ENCODE measurements at regions not wholly inside any gene's neighbourhood (a gene's known extent, or its start where the extent isn't known, plus 50 kb on each side); places are given as distances from the start of the nearest gene placed in this dataset.
"Not testable (repeated sequence)": the region's sequence is repeated elsewhere in the genome, so short reads cannot be mapped to it uniquely, and the experiment has no call there.

DNA sequence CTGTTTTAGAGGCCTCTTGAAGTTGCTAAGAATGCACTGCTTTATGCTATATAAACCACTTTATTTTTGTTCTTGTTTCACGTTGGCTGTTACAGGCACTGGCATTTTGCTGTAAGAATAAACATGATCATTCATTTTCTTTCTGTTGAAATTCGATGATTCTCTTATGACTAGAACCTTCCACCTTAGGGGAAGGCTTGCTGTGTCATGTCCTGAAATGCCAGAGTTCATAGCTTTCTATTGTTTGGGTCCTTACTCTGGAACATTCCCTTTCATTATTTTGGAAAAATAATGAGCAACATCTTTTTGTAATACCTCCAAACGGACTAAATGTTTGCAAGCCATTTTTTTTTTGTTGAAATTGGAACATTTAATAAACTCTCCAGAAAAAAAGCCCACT lies 495.1 kb upstream of the POT1 start:
- TF ChIP-seq, protein P1, sequence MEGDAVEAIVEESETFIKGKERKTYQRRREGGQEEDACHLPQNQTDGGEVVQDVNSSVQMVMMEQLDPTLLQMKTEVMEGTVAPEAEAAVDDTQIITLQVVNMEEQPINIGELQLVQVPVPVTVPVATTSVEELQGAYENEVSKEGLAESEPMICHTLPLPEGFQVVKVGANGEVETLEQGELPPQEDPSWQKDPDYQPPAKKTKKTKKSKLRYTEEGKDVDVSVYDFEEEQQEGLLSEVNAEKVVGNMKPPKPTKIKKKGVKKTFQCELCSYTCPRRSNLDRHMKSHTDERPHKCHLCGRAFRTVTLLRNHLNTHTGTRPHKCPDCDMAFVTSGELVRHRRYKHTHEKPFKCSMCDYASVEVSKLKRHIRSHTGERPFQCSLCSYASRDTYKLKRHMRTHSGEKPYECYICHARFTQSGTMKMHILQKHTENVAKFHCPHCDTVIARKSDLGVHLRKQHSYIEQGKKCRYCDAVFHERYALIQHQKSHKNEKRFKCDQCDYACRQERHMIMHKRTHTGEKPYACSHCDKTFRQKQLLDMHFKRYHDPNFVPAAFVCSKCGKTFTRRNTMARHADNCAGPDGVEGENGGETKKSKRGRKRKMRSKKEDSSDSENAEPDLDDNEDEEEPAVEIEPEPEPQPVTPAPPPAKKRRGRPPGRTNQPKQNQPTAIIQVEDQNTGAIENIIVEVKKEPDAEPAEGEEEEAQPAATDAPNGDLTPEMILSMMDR (IDR thresholded peaks at IDR 0.05; ENCODE audit: unreplicated experiment) = no peak

GRCh38 chr7:125423458-125424155 lies 494.0 kb upstream of the POT1 start:
- Mint-ChIP-seq H3K9me3 (ENCODE audit: low read depth) (peaks cover 29% of the 10 kb centered on the region), H3K27me3 (no peaks in the 10 kb centered on the region), H3K4me1 (ENCODE audit: low read depth) (peaks cover 11% of the 10 kb centered on the region), H3K27ac (no peak overlapping the region), H3K4me3 (ENCODE audit: low read depth) (no peak overlapping the region), H3K36me3 (ENCODE audit: insufficient read depth) (no peaks in the 10 kb centered on the region)
- no peak for DNase-seq (ENCODE audit: low spot score, unreplicated experiment)
- TF ChIP-seq, protein P1 (IDR thresholded peaks at IDR 0.05; ENCODE audit: unreplicated experiment) = no peak

More for the DNA sequence above, 495.1 kb upstream of the POT1 start:
- no peak overlapping the region for H3K27ac Mint-ChIP-seq
- DNase-seq (ENCODE audit: low spot score, unreplicated experiment) = no peak
- H3K4me3 Mint-ChIP-seq (ENCODE audit: low read depth) = no peak overlapping the region
- H3K27me3 Mint-ChIP-seq = no peaks in the 10 kb centered on the region
- H3K9me3 Mint-ChIP-seq (ENCODE audit: low read depth) = peaks cover 22% of the 10 kb centered on the region
- peaks cover 11% of the 10 kb centered on the region for H3K4me1 Mint-ChIP-seq (ENCODE audit: low read depth)
- no peaks in the 10 kb centered on the region for H3K36me3 Mint-ChIP-seq (ENCODE audit: insufficient read depth)

DNA sequence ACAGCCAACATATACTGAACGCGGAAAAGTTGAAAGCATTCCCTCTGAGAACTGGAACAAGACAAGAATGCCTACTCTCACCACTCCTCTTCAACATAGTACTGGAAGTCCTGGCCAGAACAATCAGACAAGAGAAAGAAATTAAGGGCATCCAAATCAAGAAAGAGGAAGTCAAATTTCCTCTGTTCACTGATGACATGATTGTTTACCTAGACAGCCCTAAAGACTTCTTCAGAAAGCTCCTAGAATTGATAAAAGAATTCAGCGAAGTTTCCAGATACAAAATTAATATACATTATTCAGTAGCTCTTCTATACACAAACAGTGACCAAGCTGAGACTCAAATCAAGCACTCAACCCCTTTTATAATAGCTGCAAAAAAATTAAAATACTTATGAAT lies 491.8 kb upstream of the POT1 start:
- DNase-seq (ENCODE audit: low spot score, unreplicated experiment); H3K36me3 Mint-ChIP-seq (ENCODE audit: insufficient read depth); H3K27me3 Mint-ChIP-seq; H3K4me3 Mint-ChIP-seq (ENCODE audit: low read depth); H3K4me1 Mint-ChIP-seq (ENCODE audit: low read depth); H3K27ac Mint-ChIP-seq: not testable (repeated sequence)
- H3K9me3 Mint-ChIP-seq (ENCODE audit: low read depth) = peaks cover 34% of the 10 kb centered on the region

- Mint-ChIP-seq H3K36me3 (ENCODE audit: insufficient read depth) (peaks cover 2% of the 10 kb centered on the region), H3K27me3 (no peaks in the 10 kb centered on the region), H3K9me3 (ENCODE audit: low read depth) (peaks cover 13% of the 10 kb centered on the region), H3K4me3 (ENCODE audit: low read depth) (no peak overlapping the region), H3K27ac (no peak overlapping the region), H3K4me1 (ENCODE audit: low read depth) (peaks cover 7% of the 10 kb centered on the region)
- no peak for DNase-seq (ENCODE audit: low spot score, unreplicated experiment)
- TF ChIP-seq, protein P1 (IDR thresholded peaks at IDR 0.05; ENCODE audit: unreplicated experiment) = no peak
Measured at GRCh38 chr7:125412890-125413665, 483.5 kb upstream of the POT1 start.

DNA sequence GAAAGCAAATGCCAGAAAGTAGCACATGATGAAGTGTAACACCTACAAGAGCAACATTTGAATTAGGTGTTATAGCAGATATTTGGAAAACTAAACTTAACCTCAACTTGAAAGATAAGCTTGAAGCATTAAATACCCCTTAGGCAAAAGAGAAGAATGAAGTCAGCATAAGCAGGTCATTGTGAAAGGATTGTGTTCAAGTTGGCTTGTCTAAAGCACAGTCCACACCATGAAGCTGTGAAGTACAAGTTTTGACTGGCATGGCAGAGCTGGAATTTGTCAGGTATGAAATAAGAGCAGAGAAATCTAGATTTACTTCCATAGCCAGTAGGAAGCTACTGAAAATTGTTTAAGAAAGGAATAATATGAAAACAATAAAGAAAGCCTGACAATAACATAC lies 480.3 kb upstream of the POT1 start:
- Mint-ChIP-seq H3K27ac (no peak overlapping the region), H3K4me1 (ENCODE audit: low read depth) (peaks cover 14% of the 10 kb centered on the region), H3K4me3 (ENCODE audit: low read depth) (no peak overlapping the region), H3K9me3 (ENCODE audit: low read depth) (peaks cover 5% of the 10 kb centered on the region), H3K36me3 (ENCODE audit: insufficient read depth) (no peaks in the 10 kb centered on the region), H3K27me3 (no peaks in the 10 kb centered on the region)
- TF ChIP-seq, protein P1 (IDR thresholded peaks at IDR 0.05; ENCODE audit: unreplicated experiment) = no peak
- DNase-seq (ENCODE audit: low spot score, unreplicated experiment) = no peak

All from progenitor cell of endocrine pancreas (in vitro differentiated cells).